ENCODE measurements at regions not wholly inside any gene's neighbourhood (a gene's known extent, or its start where the extent isn't known, plus 50 kb on each side); places are given as distances from the start of the nearest gene placed in this dataset.

- Histone ChIP-seq H3K4me1 (replicated peaks in 1 of 2; ENCODE audit: control insufficient read depth in 2 of 2, insufficient read depth in 2 of 2, low read length in 2 of 2) (no peaks in the 10 kb centered on the region), H3K9me3 (replicated peaks; ENCODE audit: control insufficient read depth, insufficient read depth, low read depth, low read length) (no peaks in the 10 kb centered on the region), H3K9ac (ENCODE audit: insufficient read depth in 1 of 2, low read depth in 2 of 2, low read length in 2 of 2) (no peak overlapping the region), H3K27me3 (ENCODE audit: control insufficient read depth in 2 of 2, insufficient read depth in 2 of 2, low read length in 2 of 2) (no peaks in the 10 kb centered on the region), H3K79me2 (ENCODE audit: control insufficient read depth, insufficient read depth, low read length) (peaks cover 5% of the 10 kb centered on the region; the same call in 2 of the 3 replicates), H3K4me2 (ENCODE audit: insufficient read depth, low read length) (no peak overlapping the region), H3K9me1 (ENCODE audit: control insufficient read depth, insufficient read depth, low read length) (no peaks in the 10 kb centered on the region), H3K27ac (ENCODE audit: extremely low read depth, low read depth, low read length) (no peak overlapping the region), H4K20me1 (replicated peaks; ENCODE audit: control insufficient read depth, insufficient read depth, low read length) (no peaks in the 10 kb centered on the region), H3K36me3 (ENCODE audit: control insufficient read depth, insufficient read depth, low read length) (no peaks in the 10 kb centered on the region), H2AFZ (ENCODE audit: low read depth, low read length) (no peak overlapping the region), H3K4me3 (no peak overlapping the region)
- DNase-seq (ENCODE audit: extremely low read depth in 1 of 4, low spot score in 3 of 4) (no peak), FAIRE-seq (no peak), ATAC-seq (no peak)
- TF ChIP-seq TFAM (CRISPR knock-in tag; conservative IDR thresholded peaks at IDR 0.05), result no peak
- peak; percentile 59; the same call in 1 of the 2 replicates for TF ChIP-seq MAFK (IDR thresholded peaks at IDR 0.05; ENCODE audit: low read length)
- peak; percentile 49; the same call in 1 of the 2 replicates for TF ChIP-seq MAFF (IDR thresholded peaks at IDR 0.05; ENCODE audit: low read length)
- TF ChIP-seq VEZF1 (CRISPR knock-in tag; IDR thresholded peaks at IDR 0.05), result no peak
- no peak for TF ChIP-seq ZNF324 (CRISPR knock-in tag; IDR thresholded peaks at IDR 0.05)
- peak; percentile 62 for TF ChIP-seq C11orf30 (IDR thresholded peaks at IDR 0.05; ENCODE audit: low read depth)
- no peak for TF ChIP-seq ATF3 (IDR thresholded peaks at IDR 0.05)
- TF ChIP-seq ATF3 (CRISPR knock-in tag; conservative IDR thresholded peaks at IDR 0.05), result no peak
- peak; percentile 75 for TF ChIP-seq ZNF316 (IDR thresholded peaks at IDR 0.05)
- no peak for TF ChIP-seq MYBL2 (IDR thresholded peaks at IDR 0.05; ENCODE audit: low read depth)
- no peak for TF ChIP-seq MYBL2 (CRISPR knock-in tag; IDR thresholded peaks at IDR 0.05; ENCODE audit: borderline replicate concordance)
- peak; percentile 43; the same call in 1 of the 2 replicates for TF ChIP-seq MAFG (tag; conservative IDR thresholded peaks at IDR 0.05)
- in situ Hi-C loops (cut with MboI) (no loop called here), intact Hi-C loops (cut with micrococcal nuclease) (no loop called here)
- POLR2A ChIA-PET, result no interaction called here
- 39% methylated on average over 4 of the region's 4 CpGs for WGBS (ENCODE audit: insufficient coverage, low coverage, missing lambda C conversion rate)
- BruUV-seq (replicated peaks), result no TSS peak
- CTCF ChIA-PET (ENCODE audit: low intra/inter-chr PET ratio), result no interaction called here
These were observed 427.6 kb downstream of the ZFHX3 start for GRCh38 chr16:72620348-72620747.

All from K562 (cell line).